GM21717 (cell line): ENCODE measurements at regions not wholly inside any gene's neighbourhood (a gene's known extent, or its start where the extent isn't known, plus 50 kb on each side); places are given as distances from the start of the nearest gene placed in this dataset.
"Not testable (repeated sequence)": the region's sequence is repeated elsewhere in the genome, so short reads cannot be mapped to it uniquely, and the experiment has no call there.

ENCODE experiments used
- ATAC-seq: cut with Tn5 transposase; IDR thresholded peaks from one replicate; pipeline ENCODE4 v1.9.1; 2021; ENCODE audit warnings: mild to moderate bottlenecking, moderate library complexity; ENCODE audit not compliant: unreplicated experiment

- ATAC-seq: no peak
These were observed 108.0 kb upstream of the CADM1 start for GRCh38 chr11:115612046-115612730.

GRCh38 chr11:115611343-115611742, 107.1 kb upstream of the CADM1 start:
- no peak for ATAC-seq

- no peak for ATAC-seq
These were observed 106.7 kb upstream of the CADM1 start for GRCh38 chr11:115610908-115611307.

- not testable (repeated sequence) for ATAC-seq
These were observed 106.0 kb upstream of the CADM1 start for GRCh38 chr11:115610234-115610633.

- ATAC-seq: no peak
These were observed 104.8 kb upstream of the CADM1 start for GRCh38 chr11:115608976-115609375.

GRCh38 chr11:115607621-115608221, 103.5 kb upstream of the CADM1 start:
- ATAC-seq: no peak

GRCh38 chr11:115606498-115607220, 102.4 kb upstream of the CADM1 start:
- no peak for ATAC-seq

- no peak for ATAC-seq
These were observed 101.8 kb upstream of the CADM1 start for GRCh38 chr11:115605871-115606497.

GRCh38 chr11:115605397-115605796, 101.2 kb upstream of the CADM1 start:
- ATAC-seq: not testable (repeated sequence)

GRCh38 chr11:115599125-115599524, 94.9 kb upstream of the CADM1 start:
- no peak for ATAC-seq

GRCh38 chr11:115598257-115598901, 94.2 kb upstream of the CADM1 start:
- no peak for ATAC-seq

- no peak for ATAC-seq
These were observed 87.2 kb upstream of the CADM1 start for GRCh38 chr11:115591380-115591779.

GRCh38 chr11:115590254-115590653, 86.0 kb upstream of the CADM1 start:
- ATAC-seq: no peak

- ATAC-seq: no peak
These were observed 83.6 kb upstream of the CADM1 start for GRCh38 chr11:115587718-115588342.

- ATAC-seq: peak; percentile 58
These were observed 81.3 kb upstream of the CADM1 start for GRCh38 chr11:115585361-115586024.

GRCh38 chr11:115581871-115582639, 77.8 kb upstream of the CADM1 start:
- ATAC-seq: no peak

GRCh38 chr11:115580927-115581680, 76.9 kb upstream of the CADM1 start:
- no peak for ATAC-seq

GRCh38 chr11:115580416-115580815, 76.2 kb upstream of the CADM1 start:
- no peak for ATAC-seq
